HUES48 (cell line): ENCODE measurements at regions not wholly inside any gene's neighbourhood (a gene's known extent, or its start where the extent isn't known, plus 50 kb on each side); places are given as distances from the start of the nearest gene placed in this dataset.

Source experiments
- H3K27ac ChIP-seq: one replicate; pipeline ENCODE4 v1.7.0; 2013; ENCODE audit warnings: low read depth, low read length, inconsistent platforms
- H3K27me3 ChIP-seq: 2 replicates; pipeline ENCODE4 v1.6.1; 2013; ENCODE audit warnings: mild to moderate bottlenecking, low read length; ENCODE audit not compliant: control insufficient read depth, insufficient read depth
- H3K36me3 ChIP-seq: 2 replicates; pipeline ENCODE4 v1.6.1; 2013; ENCODE audit warnings: low read length; ENCODE audit not compliant: control insufficient read depth, insufficient read depth
- H3K4me1 ChIP-seq: 2 replicates; pipeline ENCODE4 v1.6.1; 2013; ENCODE audit warnings: mild to moderate bottlenecking, low read length; ENCODE audit not compliant: control insufficient read depth, insufficient read depth
- H3K4me3 ChIP-seq: 2 replicates; pipeline ENCODE4 v1.5.1; 2013; ENCODE audit warnings: mild to moderate bottlenecking, low read depth, low read length
- H3K9ac ChIP-seq: 2 replicates; pipeline ENCODE4 v1.6.1; 2013; ENCODE audit warnings: mild to moderate bottlenecking, low read depth, low read length, moderate library complexity
- H3K9me3 ChIP-seq: 2 replicates; pipeline ENCODE4 v1.6.1; 2013; ENCODE audit warnings: low read length; ENCODE audit not compliant: control insufficient read depth, insufficient read depth

GRCh38 chr19:5259750-5260149 lies 80.9 kb downstream of the PTPRS start:
- H3K36me3 ChIP-seq: peaks cover 89% of the 10 kb centered on the region
- H3K27ac ChIP-seq: no peak overlapping the region
- no peak overlapping the region for H3K4me3 ChIP-seq
- no peaks in the 10 kb centered on the region for H3K4me1 ChIP-seq
- H3K27me3 ChIP-seq: no peaks in the 10 kb centered on the region
- H3K9ac ChIP-seq: no peak overlapping the region
- H3K9me3 ChIP-seq: no peaks in the 10 kb centered on the region

- Histone ChIP-seq H3K27ac (no peak overlapping the region), H3K9me3 (no peaks in the 10 kb centered on the region), H3K4me3 (no peak overlapping the region), H3K9ac (no peak overlapping the region), H3K36me3 (peaks cover 82% of the 10 kb centered on the region), H3K4me1 (no peaks in the 10 kb centered on the region), H3K27me3 (no peaks in the 10 kb centered on the region)
These were observed 83.2 kb downstream of the PTPRS start for GRCh38 chr19:5257155-5258045.

- H3K4me3 ChIP-seq: no peak overlapping the region
- no peaks in the 10 kb centered on the region for H3K9me3 ChIP-seq
- H3K4me1 ChIP-seq: peaks cover 11% of the 10 kb centered on the region; the same call in 1 of the 2 replicates
- H3K36me3 ChIP-seq: peaks cover 69% of the 10 kb centered on the region
- no peaks in the 10 kb centered on the region for H3K27me3 ChIP-seq
- H3K9ac ChIP-seq: no peak overlapping the region
- H3K27ac ChIP-seq: no peak overlapping the region
These were observed 84.9 kb downstream of the PTPRS start for GRCh38 chr19:5255602-5256231.

- H3K27me3 ChIP-seq: no peaks in the 10 kb centered on the region
- no peaks in the 10 kb centered on the region for H3K9me3 ChIP-seq
- no peak overlapping the region for H3K27ac ChIP-seq
- H3K4me3 ChIP-seq: no peak overlapping the region
- H3K4me1 ChIP-seq: peaks cover 11% of the 10 kb centered on the region; the same call in 1 of the 2 replicates
- peaks cover 67% of the 10 kb centered on the region for H3K36me3 ChIP-seq
- H3K9ac ChIP-seq: no peak overlapping the region
These were observed 85.7 kb downstream of the PTPRS start for GRCh38 chr19:5254944-5255343.

- Histone ChIP-seq H3K27ac (no peak overlapping the region), H3K4me1 (peaks cover 11% of the 10 kb centered on the region; the same call in 1 of the 2 replicates), H3K9me3 (no peaks in the 10 kb centered on the region), H3K27me3 (no peaks in the 10 kb centered on the region), H3K9ac (no peak overlapping the region), H3K36me3 (peaks cover 67% of the 10 kb centered on the region), H3K4me3 (no peak overlapping the region)
These were observed 86.1 kb downstream of the PTPRS start for GRCh38 chr19:5254543-5254942.

GRCh38 chr19:5253406-5254110 lies 87.1 kb downstream of the PTPRS start:
- no peaks in the 10 kb centered on the region for H3K9me3 ChIP-seq
- H3K27me3 ChIP-seq: no peaks in the 10 kb centered on the region
- no peak overlapping the region for H3K4me3 ChIP-seq
- H3K9ac ChIP-seq: no peak overlapping the region
- H3K27ac ChIP-seq: no peak overlapping the region
- peaks cover 11% of the 10 kb centered on the region; the same call in 1 of the 2 replicates for H3K4me1 ChIP-seq
- peaks cover 61% of the 10 kb centered on the region for H3K36me3 ChIP-seq

GRCh38 chr19:5251096-5252065 lies 89.2 kb downstream of the PTPRS start:
- Histone ChIP-seq H3K27ac (peak overlapping the region; percentile 33), H3K36me3 (peaks cover 40% of the 10 kb centered on the region), H3K9ac (no peak overlapping the region), H3K9me3 (no peaks in the 10 kb centered on the region), H3K4me3 (peak overlapping the region; percentile 22; the same call in 1 of the 2 replicates), H3K4me1 (peaks cover 16% of the 10 kb centered on the region), H3K27me3 (no peaks in the 10 kb centered on the region)

GRCh38 chr19:5250127-5250659 lies 90.4 kb downstream of the PTPRS start:
- H3K4me1 ChIP-seq: peaks cover 16% of the 10 kb centered on the region
- H3K9ac ChIP-seq: no peak overlapping the region
- H3K36me3 ChIP-seq: peaks cover 29% of the 10 kb centered on the region
- no peaks in the 10 kb centered on the region for H3K9me3 ChIP-seq
- no peak overlapping the region for H3K27ac ChIP-seq
- no peak overlapping the region for H3K4me3 ChIP-seq
- H3K27me3 ChIP-seq: no peaks in the 10 kb centered on the region

GRCh38 chr19:5249526-5249925 lies 91.1 kb downstream of the PTPRS start:
- Histone ChIP-seq H3K9ac (no peak overlapping the region), H3K36me3 (peaks cover 22% of the 10 kb centered on the region), H3K4me3 (no peak overlapping the region), H3K27me3 (no peaks in the 10 kb centered on the region), H3K9me3 (no peaks in the 10 kb centered on the region), H3K4me1 (peaks cover 16% of the 10 kb centered on the region), H3K27ac (no peak overlapping the region)
